GM13977 (cell line): ENCODE measurements at regions not wholly inside any gene's neighbourhood (a gene's known extent, or its start where the extent isn't known, plus 50 kb on each side); places are given as distances from the start of the nearest gene placed in this dataset.

Experiments used
- DNase-seq: peaks from one replicate; pipeline ENCODE4 v3.0.0; 2012; ENCODE audit warnings: low spot score
- in situ Hi-C: fragments of 300-500 bp; cut with MboI; formaldehyde crosslinking; loops from one replicate; pipeline ENCODE4 v1.12.0; 2022; ENCODE audit warnings: low sequenced_read_pairs, low pct_unique_long_range_greater_than_20kb, mixed read lengths, inconsistent platforms; ENCODE audit not compliant: unreplicated experiment
- TF ChIP-seq, protein P1 (sequence below): IDR thresholded peaks from 2 replicates; pipeline ENCODE4 v1.5.1; 2012; ENCODE audit warnings: mild to moderate bottlenecking, control low read depth; ENCODE audit not compliant: insufficient read depth; ENCODE audit errors: extremely low read depth, missing control alignments

DNA sequence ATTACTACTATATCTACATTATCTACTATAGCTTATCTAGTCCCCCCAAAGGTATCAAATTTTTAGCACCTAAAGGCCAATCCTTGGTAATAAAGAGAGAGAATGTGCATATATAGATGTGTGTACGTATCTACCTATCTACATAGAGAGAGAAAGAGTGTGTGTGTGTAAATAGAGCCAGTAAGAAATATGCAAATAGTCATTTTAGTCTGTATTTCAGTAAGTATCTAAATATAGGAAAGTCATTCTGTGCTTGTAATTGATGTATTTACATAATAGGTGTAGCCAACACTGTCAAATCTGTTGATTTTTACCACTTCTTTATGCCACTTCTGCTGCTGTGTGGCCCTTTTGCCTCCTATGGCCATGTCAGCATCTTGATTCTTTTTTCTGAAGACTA, 284.5 kb upstream of the TFPI start:
- in situ Hi-C loops = no loop called here
- TF ChIP-seq, protein P1, sequence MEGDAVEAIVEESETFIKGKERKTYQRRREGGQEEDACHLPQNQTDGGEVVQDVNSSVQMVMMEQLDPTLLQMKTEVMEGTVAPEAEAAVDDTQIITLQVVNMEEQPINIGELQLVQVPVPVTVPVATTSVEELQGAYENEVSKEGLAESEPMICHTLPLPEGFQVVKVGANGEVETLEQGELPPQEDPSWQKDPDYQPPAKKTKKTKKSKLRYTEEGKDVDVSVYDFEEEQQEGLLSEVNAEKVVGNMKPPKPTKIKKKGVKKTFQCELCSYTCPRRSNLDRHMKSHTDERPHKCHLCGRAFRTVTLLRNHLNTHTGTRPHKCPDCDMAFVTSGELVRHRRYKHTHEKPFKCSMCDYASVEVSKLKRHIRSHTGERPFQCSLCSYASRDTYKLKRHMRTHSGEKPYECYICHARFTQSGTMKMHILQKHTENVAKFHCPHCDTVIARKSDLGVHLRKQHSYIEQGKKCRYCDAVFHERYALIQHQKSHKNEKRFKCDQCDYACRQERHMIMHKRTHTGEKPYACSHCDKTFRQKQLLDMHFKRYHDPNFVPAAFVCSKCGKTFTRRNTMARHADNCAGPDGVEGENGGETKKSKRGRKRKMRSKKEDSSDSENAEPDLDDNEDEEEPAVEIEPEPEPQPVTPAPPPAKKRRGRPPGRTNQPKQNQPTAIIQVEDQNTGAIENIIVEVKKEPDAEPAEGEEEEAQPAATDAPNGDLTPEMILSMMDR = no peak
- no peak for DNase-seq

GRCh38 chr2:187842315-187842714, 288.1 kb upstream of the TFPI start:
- TF ChIP-seq, protein P1 = no peak
- no peak for DNase-seq
- in situ Hi-C loops = no loop called here

DNA sequence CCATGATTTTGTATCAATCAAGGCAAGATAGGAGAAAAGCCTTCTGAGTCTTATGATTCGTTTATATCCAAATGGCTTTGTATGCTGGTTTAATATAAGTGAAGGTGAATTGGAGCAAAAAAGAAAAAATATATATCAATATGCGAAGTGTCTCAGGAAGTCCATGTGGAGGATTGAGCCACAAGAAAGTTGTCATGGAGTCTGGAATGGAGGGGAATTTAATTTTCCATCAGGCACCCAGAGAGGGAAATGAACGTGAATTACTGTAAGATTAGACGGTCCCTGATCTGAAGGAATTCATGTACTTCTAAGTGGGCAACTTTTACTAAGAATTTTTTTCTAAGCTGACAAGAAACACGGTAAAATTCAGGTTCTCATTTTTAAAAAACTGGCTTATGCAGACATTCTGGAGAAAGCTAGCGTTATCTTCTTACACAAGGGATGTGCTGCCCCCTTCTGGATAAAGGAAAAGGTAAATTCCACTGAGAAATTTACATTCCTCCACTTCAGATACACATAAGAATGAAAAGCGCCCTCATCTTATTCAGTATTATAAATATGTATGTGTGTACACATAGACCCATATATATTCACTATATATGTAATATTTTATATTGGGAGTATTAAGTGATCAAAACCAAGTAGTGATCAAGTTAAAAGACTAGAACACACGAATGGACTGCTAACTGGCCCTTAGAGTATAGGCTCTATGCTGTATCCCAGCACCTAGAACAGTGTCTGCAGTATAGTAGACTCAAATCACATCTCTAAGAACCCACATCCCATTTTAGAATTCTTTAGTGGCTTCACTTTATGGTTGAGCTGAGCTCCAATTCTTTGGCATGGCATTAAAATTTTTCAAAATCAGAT, 289.0 kb upstream of the TFPI start:
- peak; percentile 15 for DNase-seq
- TF ChIP-seq, protein P1 = peak; percentile 64
- in situ Hi-C loops = no loop called here

DNA sequence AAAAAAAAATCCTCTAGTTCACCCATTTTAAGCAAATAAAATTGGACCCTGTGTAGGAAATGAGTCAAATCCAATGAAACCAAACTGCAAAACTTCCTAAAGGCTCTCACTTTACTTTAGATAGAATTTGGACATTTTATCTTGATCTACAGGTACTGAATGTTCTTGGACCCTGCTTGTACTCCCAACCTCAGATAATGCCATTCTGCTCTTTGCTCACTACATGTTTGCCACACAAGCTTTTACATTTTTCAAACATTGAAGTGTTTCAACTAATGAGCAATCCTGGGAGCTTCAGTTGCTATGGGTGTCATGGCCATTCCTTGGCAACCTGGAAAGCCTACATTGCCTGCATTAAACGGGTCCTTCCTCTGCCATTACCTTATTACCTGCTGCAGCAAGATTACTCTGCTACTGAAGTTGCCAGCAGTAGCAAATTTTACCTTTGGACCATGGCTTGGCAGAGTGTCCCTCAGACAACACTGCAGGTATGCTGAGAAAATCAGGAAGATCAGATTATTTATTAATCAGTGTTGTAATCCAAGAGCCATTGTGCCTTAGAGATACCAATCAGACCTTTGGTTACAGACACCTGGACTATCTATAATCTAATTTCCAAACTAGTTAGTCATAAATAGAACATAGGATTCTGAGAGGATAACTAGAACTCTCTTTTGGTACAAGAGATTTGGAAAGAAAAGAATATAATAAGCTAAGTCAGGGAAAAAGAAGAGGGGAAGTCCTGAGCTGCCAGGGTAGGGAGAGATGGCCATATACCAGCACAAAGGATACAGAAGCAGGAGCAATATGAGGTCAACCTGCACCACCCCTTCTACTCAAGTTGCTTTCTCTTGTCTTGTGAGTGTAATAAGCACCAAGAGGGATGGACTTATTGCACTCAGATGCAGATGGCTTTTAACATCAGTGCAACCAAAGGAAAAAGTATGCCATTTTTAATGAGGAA, 293.3 kb upstream of the TFPI start:
- TF ChIP-seq, protein P1 = no peak
- in situ Hi-C loops = no loop called here
- DNase-seq = no peak

- TF ChIP-seq, protein P1 = no peak
- no peak for DNase-seq
- in situ Hi-C loops = no loop called here
Observed at GRCh38 chr2:187851955-187852561, 297.8 kb upstream of the TFPI start.

GRCh38 chr2:187853381-187853791, 299.2 kb upstream of the TFPI start:
- TF ChIP-seq, protein P1 = no peak
- in situ Hi-C loops = no loop called here
- DNase-seq = no peak
